ENCODE measurements at regions not wholly inside any gene's neighbourhood (a gene's known extent, or its start where the extent isn't known, plus 50 kb on each side); places are given as distances from the start of the nearest gene placed in this dataset.

GRCh38 chr13:74056801-74057542 lies 77.2 kb downstream of the KLF12 start:
- Histone ChIP-seq H3K27ac (ENCODE audit: low read depth, low read length, poor library complexity, severe bottlenecking) (peak overlapping the region; percentile 13), H3K4me3 (ENCODE audit: low read depth, low read length, poor library complexity, severe bottlenecking) (no peak overlapping the region), H3K9me2 (ENCODE audit: insufficient read depth, low read length) (no peaks in the 10 kb centered on the region), H4K20me1 (ENCODE audit: insufficient read depth, low read length) (no peaks in the 10 kb centered on the region; the same call in 1 of the 2 replicates), H3K4me1 (ENCODE audit: insufficient read depth, low read length, poor library complexity, severe bottlenecking) (peaks cover 50% of the 10 kb centered on the region), H3K4me2 (ENCODE audit: low read length) (peak overlapping the region; percentile 33), H2AFZ (ENCODE audit: low read length) (no peak overlapping the region), H3K79me2 (ENCODE audit: insufficient read depth, low read depth, low read length) (peaks cover 35% of the 10 kb centered on the region; the same call in 1 of the 2 replicates), H3K36me3 (ENCODE audit: insufficient read depth, low read length) (peaks cover 33% of the 10 kb centered on the region), H3K9me3 (ENCODE audit: low read length) (peaks cover 16% of the 10 kb centered on the region; the same call in 1 of the 2 replicates)
- no TSS peak for BruUV-seq (replicated peaks)
- ChIA-PET POLR2A (interaction anchor here (0.7 to 2.2 kb wide), 13 partner anchors 9 to 268 kb away, joined by 3 to 9 read pairs (median 4); no protein-coding TSS in a partner anchor), CTCF (ENCODE audit: unreplicated experiment) (interaction anchor here (0.5 kb wide), 1 partner anchor 230 kb away, joined by 3 read pairs; no protein-coding TSS in a partner anchor)
- DNase-seq (ENCODE audit: low spot score) = no peak
- intact Hi-C loops (cut with micrococcal nuclease; ENCODE audit: unreplicated experiment) = no loop called here
- TF ChIP-seq CTCF (conservative IDR thresholded peaks at IDR 0.05; ENCODE audit: low read length) = no peak
- TF ChIP-seq EZH2phosphoT487 (IDR thresholded peaks at IDR 0.05; ENCODE audit: borderline replicate concordance, low read depth, low read length) = no peak

GRCh38 chr13:74052402-74052928 lies 81.7 kb downstream of the KLF12 start:
- H3K9me2 ChIP-seq (ENCODE audit: insufficient read depth, low read length) = no peaks in the 10 kb centered on the region
- H3K4me3 ChIP-seq (ENCODE audit: low read depth, low read length, poor library complexity, severe bottlenecking) = no peak overlapping the region
- no peak for DNase-seq (ENCODE audit: low spot score)
- BruUV-seq (replicated peaks) = no TSS peak
- no peaks in the 10 kb centered on the region; the same call in none of the 2 replicates for H4K20me1 ChIP-seq (ENCODE audit: insufficient read depth, low read length)
- ChIA-PET POLR2A (interaction anchor here (0.7 to 1.3 kb wide), 2 partner anchors 10 to 20 kb away, joined by 3 to 4 read pairs; no protein-coding TSS in a partner anchor), CTCF (ENCODE audit: unreplicated experiment) (no interaction called here)
- H3K9me3 ChIP-seq (ENCODE audit: low read length) = no peaks in the 10 kb centered on the region
- H3K4me1 ChIP-seq (ENCODE audit: insufficient read depth, low read length, poor library complexity, severe bottlenecking) = peaks cover 32% of the 10 kb centered on the region
- no peak overlapping the region for H3K4me2 ChIP-seq (ENCODE audit: low read length)
- no peak overlapping the region for H2AFZ ChIP-seq (ENCODE audit: low read length)
- peaks cover 7% of the 10 kb centered on the region; the same call in 1 of the 2 replicates for H3K79me2 ChIP-seq (ENCODE audit: insufficient read depth, low read depth, low read length)
- H3K27ac ChIP-seq (ENCODE audit: low read depth, low read length, poor library complexity, severe bottlenecking) = no peak overlapping the region
- peaks cover 22% of the 10 kb centered on the region; the same call in 1 of the 2 replicates for H3K36me3 ChIP-seq (ENCODE audit: insufficient read depth, low read length)
- intact Hi-C loops (cut with micrococcal nuclease; ENCODE audit: unreplicated experiment) = no loop called here
- no peak for TF ChIP-seq CTCF (conservative IDR thresholded peaks at IDR 0.05; ENCODE audit: low read length)
- TF ChIP-seq EZH2phosphoT487 (IDR thresholded peaks at IDR 0.05; ENCODE audit: borderline replicate concordance, low read depth, low read length) = no peak
